ENCODE measurements at regions not wholly inside any gene's neighbourhood (a gene's known extent, or its start where the extent isn't known, plus 50 kb on each side); places are given as distances from the start of the nearest gene placed in this dataset.

GRCh38 chr1:173302366-173302765 lies 95.2 kb upstream of the TNFSF4 start:
- no peak for FAIRE-seq
- H3K4me1 ChIP-seq, result no peaks in the 10 kb centered on the region
- CTCF ChIA-PET, result no interaction called here
- ATAC-seq, result no peak
- TF ChIP-seq HOXA7 (CRISPR knock-in tag; IDR thresholded peaks at IDR 0.05) (no peak), CHD4 (IDR thresholded peaks at IDR 0.05; ENCODE audit: borderline replicate concordance) (no peak), HOXB5 (CRISPR knock-in tag; IDR thresholded peaks at IDR 0.05) (no peak), HEYL (CRISPR knock-in tag; IDR thresholded peaks at IDR 0.05) (no peak), FOSB (CRISPR knock-in tag; IDR thresholded peaks at IDR 0.05) (no peak), EHF (CRISPR knock-in tag; IDR thresholded peaks at IDR 0.05) (no peak), SMC3 (IDR thresholded peaks at IDR 0.05) (no peak), JUNB (IDR thresholded peaks at IDR 0.05) (no peak)
- POLR2A ChIA-PET, result no interaction called here
- no peak overlapping the region for H3K27ac ChIP-seq
- no peaks in the 10 kb centered on the region for H3K9me3 ChIP-seq
- no peak for DNase-seq (ENCODE audit: low read depth in 1 of 2, low spot score in 1 of 2)
- no peak overlapping the region for H3K4me2 ChIP-seq
- H3K4me3 ChIP-seq, result no peak overlapping the region
- 33% methylated on average over 1 of the region's 1 CpG for WGBS (ENCODE audit: missing lambda C conversion rate)

- no peak for ATAC-seq
- FAIRE-seq, result no peak
- Histone ChIP-seq H3K9me3 (no peaks in the 10 kb centered on the region), H3K4me1 (no peaks in the 10 kb centered on the region), H3K27ac (no peak overlapping the region), H3K4me3 (no peak overlapping the region), H3K4me2 (no peak overlapping the region)
- TF ChIP-seq HOXB13 (CRISPR knock-in tag; IDR thresholded peaks at IDR 0.05; ENCODE audit: low read depth) (no peak), EHF (CRISPR knock-in tag; IDR thresholded peaks at IDR 0.05) (no peak), HOXA7 (CRISPR knock-in tag; IDR thresholded peaks at IDR 0.05) (no peak), HDAC2 (IDR thresholded peaks at IDR 0.05) (no peak), JUNB (IDR thresholded peaks at IDR 0.05) (no peak), BHLHE40 (IDR thresholded peaks at IDR 0.05; ENCODE audit: low read depth, low read length) (no peak), ZFP36 (IDR thresholded peaks at IDR 0.05; ENCODE audit: borderline replicate concordance, partially characterized antibody) (no peak), RNF2 (IDR thresholded peaks at IDR 0.05; ENCODE audit: borderline replicate concordance, low read depth) (no peak), REST (IDR thresholded peaks at IDR 0.05) (no peak), FOSL2 (IDR thresholded peaks at IDR 0.05) (no peak), FOSL2 (CRISPR knock-in tag; IDR thresholded peaks at IDR 0.05) (no peak), E2F6 (IDR thresholded peaks at IDR 0.05; ENCODE audit: borderline replicate concordance, low read depth) (no peak), CEBPB (IDR thresholded peaks at IDR 0.05) (no peak), CTCF (IDR thresholded peaks at IDR 0.05) (no peak)
- POLR2A ChIA-PET, result no interaction called here
- no peak for DNase-seq (ENCODE audit: low read depth in 1 of 2, low spot score in 1 of 2)
- WGBS (ENCODE audit: missing lambda C conversion rate), result 68% methylated on average over 8 of the region's 8 CpGs
- CTCF ChIA-PET, result no interaction called here
Observed at GRCh38 chr1:173302890-173303829, 96.0 kb upstream of the TNFSF4 start.
